Omental fat pad (tissue), 3 donors: ENCODE measurements at regions not wholly inside any gene's neighbourhood (a gene's known extent, or its start where the extent isn't known, plus 50 kb on each side); places are given as distances from the start of the nearest gene placed in this dataset.
"Not testable (repeated sequence)": the region's sequence is repeated elsewhere in the genome, so short reads cannot be mapped to it uniquely, and the experiment has no call there.

Experiments used
- ATAC-seq: fragments of 150-250 bp; one replicate; pipeline ENCODE4 v1.9.1; 2016; ENCODE audit warnings: mild to moderate bottlenecking, moderate library complexity; ENCODE audit not compliant: low FRiP score
- DNase-seq: peaks from one replicate; pipeline ENCODE4 v3.0.0-alpha.2; 2019; ENCODE audit warnings: low spot score
- CTCF ChIP-seq, 3 donors: fragments of 450-650 bp; IDR thresholded peaks; one replicate each; pipeline ENCODE4 v1.5.1; 2016 to 2017; ENCODE audit warnings: antibody characterized with exemption in 3 of 3, mild to moderate bottlenecking in 3 of 3, moderate library complexity in 2 of 3

- DNase-seq, result no peak
- no peak for TF ChIP-seq CTCF (IDR thresholded peaks at IDR 0.05)
- no peak for ATAC-seq
Observed at GRCh38 chr3:20561166-20561565, 375.2 kb upstream of the SGO1 start.

- not testable (repeated sequence) for ATAC-seq
Observed at GRCh38 chr3:20560446-20560845, 374.4 kb upstream of the SGO1 start.

GRCh38 chr3:20558161-20558560 lies 372.2 kb upstream of the SGO1 start:
- DNase-seq, result no peak
- no peak for TF ChIP-seq CTCF (IDR thresholded peaks at IDR 0.05)
- no peak for ATAC-seq

More at GRCh38 chr3:20560446-20560845, 374.4 kb upstream of the SGO1 start:
- not testable (repeated sequence) for DNase-seq

- DNase-seq (no peak), ATAC-seq (no peak)
- TF ChIP-seq CTCF (IDR thresholded peaks at IDR 0.05), result no peak
Observed at GRCh38 chr3:20556661-20557060, 370.7 kb upstream of the SGO1 start.

- ATAC-seq (no peak), DNase-seq (no peak)
- TF ChIP-seq CTCF (IDR thresholded peaks at IDR 0.05), result no peak
Observed at GRCh38 chr3:20552605-20553275, 366.7 kb upstream of the SGO1 start.

GRCh38 chr3:20547361-20548269 lies 361.6 kb upstream of the SGO1 start:
- ATAC-seq, DNase-seq: not testable (repeated sequence)

GRCh38 chr3:20546636-20547035 lies 360.6 kb upstream of the SGO1 start:
- DNase-seq (no peak), ATAC-seq (no peak)
- TF ChIP-seq CTCF (IDR thresholded peaks at IDR 0.05), result no peak
